ENCODE measurements at regions not wholly inside any gene's neighbourhood (a gene's known extent, or its start where the extent isn't known, plus 50 kb on each side); places are given as distances from the start of the nearest gene placed in this dataset.

DNA sequence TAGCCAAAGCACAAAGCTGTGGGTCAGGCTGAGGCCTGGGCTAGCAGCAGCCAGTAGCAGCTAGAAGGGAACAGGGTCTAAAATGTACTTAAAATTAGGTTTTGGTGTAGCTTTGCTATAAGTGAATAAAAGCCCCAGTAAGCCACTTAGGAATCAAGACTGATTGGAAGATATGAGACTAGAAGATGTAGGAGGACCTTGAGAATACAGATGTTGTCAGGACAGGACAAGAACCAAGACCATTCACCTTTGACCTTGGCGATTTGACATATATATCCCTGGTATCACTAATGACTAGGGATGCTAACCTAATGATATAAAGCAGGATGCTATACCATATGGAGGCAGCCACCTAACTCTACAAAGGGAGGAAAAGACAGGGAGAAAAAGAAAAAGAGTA is 238.1 kb downstream of the FBXO8 start:
- in situ Hi-C loops (cut with MboI), result no loop called here
- 70 to 78% methylated on average over 1 of the region's 1 CpG for WGBS, 2 experiments (ENCODE audit: low coverage in 1 of 2, low lambda C conversion rate in 2 of 2, missing lambda C conversion rate in 2 of 2)
- Histone ChIP-seq H3K4me1 (ENCODE audit: insufficient read depth) (no peaks in the 10 kb centered on the region), H2AFZ (no peak overlapping the region), H4K20me1 (ENCODE audit: insufficient read depth) (no peaks in the 10 kb centered on the region), H3F3A (ENCODE audit: insufficient read depth) (no peaks in the 10 kb centered on the region), H3K4me2 (ENCODE audit: unreplicated experiment) (no peak overlapping the region), H3K9ac (no peak overlapping the region), H3K36me3 (ENCODE audit: low read depth) (no peaks in the 10 kb centered on the region), H3K79me2 (ENCODE audit: insufficient read depth) (no peaks in the 10 kb centered on the region), H3K27me3 (replicated peaks; ENCODE audit: insufficient read depth) (no peaks in the 10 kb centered on the region), H3K4me3 (no peak overlapping the region), H3K9me2 (ENCODE audit: insufficient read depth) (peaks cover 3% of the 10 kb centered on the region; the same call in 1 of the 2 replicates), H3K27ac (no peak overlapping the region), H3K9me3 (ENCODE audit: low read depth) (no peaks in the 10 kb centered on the region)
- no peak for DNase-seq
- TF ChIP-seq EZH2 (IDR thresholded peaks at IDR 0.05; ENCODE audit: insufficient read depth, poor library complexity, severe bottlenecking) (no peak), EZH2phosphoT487 (IDR thresholded peaks at IDR 0.05; ENCODE audit: insufficient read depth, low read depth) (no peak)

DNA sequence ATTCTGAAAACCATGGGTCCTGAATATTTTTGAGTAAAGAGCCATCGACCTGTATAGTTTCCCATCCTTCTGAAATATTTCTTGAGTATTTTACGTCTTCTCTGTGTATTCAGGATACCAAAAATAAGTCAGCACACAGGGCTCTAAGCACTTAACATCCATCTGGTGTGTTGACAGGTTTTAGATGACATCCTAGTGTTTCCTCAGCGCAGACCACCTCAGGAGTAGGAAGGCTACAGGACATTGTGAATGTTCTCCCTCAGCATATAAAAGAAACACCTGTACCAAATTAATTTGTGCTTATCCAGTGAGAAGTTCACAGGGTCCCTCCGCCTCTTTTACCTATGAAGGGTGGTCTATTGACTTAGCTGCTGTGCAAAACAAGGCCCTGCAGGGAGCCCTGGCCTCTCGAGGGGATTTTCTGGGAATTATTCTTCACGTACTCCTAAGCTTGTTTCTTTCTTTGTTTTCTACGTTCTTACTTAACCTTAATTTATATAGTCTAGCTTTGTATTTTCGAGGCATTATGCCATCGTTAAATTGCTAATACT is 241.8 kb downstream of the FBXO8 start:
- Histone ChIP-seq H3F3A (ENCODE audit: insufficient read depth) (no peaks in the 10 kb centered on the region), H3K79me2 (ENCODE audit: insufficient read depth) (no peaks in the 10 kb centered on the region), H3K9ac (no peak overlapping the region), H3K27ac (no peak overlapping the region), H2AFZ (no peak overlapping the region), H3K4me3 (no peak overlapping the region), H3K4me1 (ENCODE audit: insufficient read depth) (peaks cover 12% of the 10 kb centered on the region; the same call in 1 of the 2 replicates), H3K4me2 (ENCODE audit: unreplicated experiment) (no peak overlapping the region), H3K27me3 (replicated peaks; ENCODE audit: insufficient read depth) (no peaks in the 10 kb centered on the region), H3K9me3 (ENCODE audit: low read depth) (no peaks in the 10 kb centered on the region), H3K9me2 (ENCODE audit: insufficient read depth) (peaks cover 3% of the 10 kb centered on the region; the same call in 1 of the 2 replicates), H3K36me3 (ENCODE audit: low read depth) (no peaks in the 10 kb centered on the region), H4K20me1 (ENCODE audit: insufficient read depth) (no peaks in the 10 kb centered on the region)
- no peak for TF ChIP-seq EZH2phosphoT487 (IDR thresholded peaks at IDR 0.05; ENCODE audit: insufficient read depth, low read depth)
- TF ChIP-seq EZH2 (IDR thresholded peaks at IDR 0.05; ENCODE audit: insufficient read depth, poor library complexity, severe bottlenecking), result no peak
- in situ Hi-C loops (cut with MboI), result no loop called here
- 57 to 58% methylated on average over 9 of the region's 9 CpGs for WGBS, 2 experiments (ENCODE audit: low coverage in 1 of 2, low lambda C conversion rate in 2 of 2, missing lambda C conversion rate in 2 of 2)
- DNase-seq, result no peak

DNA sequence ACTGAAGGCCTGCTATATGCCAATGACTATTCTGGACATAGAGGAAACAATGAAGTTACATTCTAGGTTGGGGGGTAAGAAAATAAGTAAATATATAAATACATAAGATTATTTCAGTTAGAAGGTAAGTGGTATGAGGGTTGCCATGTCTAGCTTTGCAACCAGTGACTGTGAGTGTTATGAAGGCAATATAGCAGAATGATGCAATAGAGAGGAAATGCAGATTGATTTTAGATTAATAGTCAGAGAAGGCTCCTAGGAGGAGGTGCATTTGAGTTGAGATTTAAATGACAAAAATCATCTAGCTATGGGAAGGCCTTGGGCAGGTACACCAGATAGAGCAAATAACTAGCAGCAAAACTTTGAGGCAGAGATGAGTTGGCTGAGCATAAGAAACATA is 243.2 kb downstream of the FBXO8 start:
- no peaks in the 10 kb centered on the region for H3K36me3 ChIP-seq (ENCODE audit: low read depth)
- no peak overlapping the region for H3K9ac ChIP-seq
- H3K4me3 ChIP-seq, result no peak overlapping the region
- DNase-seq, result no peak
- H3K79me2 ChIP-seq (ENCODE audit: insufficient read depth), result no peaks in the 10 kb centered on the region
- H3K27me3 ChIP-seq (replicated peaks; ENCODE audit: insufficient read depth), result no peaks in the 10 kb centered on the region
- in situ Hi-C loops (cut with MboI), result no loop called here
- H3K27ac ChIP-seq, result no peak overlapping the region
- H2AFZ ChIP-seq, result no peak overlapping the region
- no peaks in the 10 kb centered on the region for H3F3A ChIP-seq (ENCODE audit: insufficient read depth)
- H3K4me1 ChIP-seq (ENCODE audit: insufficient read depth), result peaks cover 12% of the 10 kb centered on the region
- H4K20me1 ChIP-seq (ENCODE audit: insufficient read depth), result no peaks in the 10 kb centered on the region
- no peak overlapping the region for H3K4me2 ChIP-seq (ENCODE audit: unreplicated experiment)
- H3K9me2 ChIP-seq (ENCODE audit: insufficient read depth), result peaks cover 3% of the 10 kb centered on the region; the same call in 1 of the 2 replicates
- TF ChIP-seq EZH2phosphoT487 (IDR thresholded peaks at IDR 0.05; ENCODE audit: insufficient read depth, low read depth), result no peak
- TF ChIP-seq EZH2 (IDR thresholded peaks at IDR 0.05; ENCODE audit: insufficient read depth, poor library complexity, severe bottlenecking), result no peak
- no peaks in the 10 kb centered on the region for H3K9me3 ChIP-seq (ENCODE audit: low read depth)

DNA sequence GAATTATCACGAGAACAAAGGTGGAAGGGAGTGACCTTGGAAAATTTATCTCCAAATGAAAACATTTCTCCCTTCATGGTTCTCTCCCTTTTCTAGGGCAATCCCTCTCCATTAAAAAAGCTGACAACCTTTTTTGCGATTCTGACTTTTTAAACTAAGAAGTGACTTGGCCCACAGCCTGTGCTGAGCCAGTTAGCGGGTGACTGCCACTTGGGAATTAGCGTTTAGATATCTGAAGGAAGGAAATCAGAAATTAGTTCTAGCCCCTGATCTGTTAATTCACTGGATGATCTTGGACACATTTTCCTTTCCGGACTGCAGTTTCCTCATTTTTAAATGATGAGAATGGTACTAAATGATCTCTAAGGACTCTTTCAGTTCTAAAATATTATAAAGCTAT is 245.0 kb downstream of the FBXO8 start:
- Histone ChIP-seq H3K36me3 (ENCODE audit: low read depth) (no peaks in the 10 kb centered on the region), H3K9ac (no peak overlapping the region), H3K9me2 (ENCODE audit: insufficient read depth) (peaks cover 3% of the 10 kb centered on the region; the same call in 1 of the 2 replicates), H3K27ac (no peak overlapping the region), H3K4me1 (ENCODE audit: insufficient read depth) (peaks cover 12% of the 10 kb centered on the region), H4K20me1 (ENCODE audit: insufficient read depth) (no peaks in the 10 kb centered on the region), H2AFZ (peak overlapping the region; percentile 49; the same call in 1 of the 2 replicates), H3K27me3 (replicated peaks; ENCODE audit: insufficient read depth) (no peaks in the 10 kb centered on the region), H3K4me2 (ENCODE audit: unreplicated experiment) (no peak overlapping the region), H3K4me3 (no peak overlapping the region), H3K79me2 (ENCODE audit: insufficient read depth) (no peaks in the 10 kb centered on the region), H3K9me3 (ENCODE audit: low read depth) (no peaks in the 10 kb centered on the region), H3F3A (ENCODE audit: insufficient read depth) (no peaks in the 10 kb centered on the region)
- TF ChIP-seq EZH2 (IDR thresholded peaks at IDR 0.05; ENCODE audit: insufficient read depth, poor library complexity, severe bottlenecking), result no peak
- TF ChIP-seq EZH2phosphoT487 (IDR thresholded peaks at IDR 0.05; ENCODE audit: insufficient read depth, low read depth), result no peak
- in situ Hi-C loops (cut with MboI), result no loop called here
- 32 to 39% methylated on average over 5 of the region's 5 CpGs for WGBS, 2 experiments (ENCODE audit: low coverage in 1 of 2, low lambda C conversion rate in 2 of 2, missing lambda C conversion rate in 2 of 2)
- DNase-seq, result peak; percentile 2

DNA sequence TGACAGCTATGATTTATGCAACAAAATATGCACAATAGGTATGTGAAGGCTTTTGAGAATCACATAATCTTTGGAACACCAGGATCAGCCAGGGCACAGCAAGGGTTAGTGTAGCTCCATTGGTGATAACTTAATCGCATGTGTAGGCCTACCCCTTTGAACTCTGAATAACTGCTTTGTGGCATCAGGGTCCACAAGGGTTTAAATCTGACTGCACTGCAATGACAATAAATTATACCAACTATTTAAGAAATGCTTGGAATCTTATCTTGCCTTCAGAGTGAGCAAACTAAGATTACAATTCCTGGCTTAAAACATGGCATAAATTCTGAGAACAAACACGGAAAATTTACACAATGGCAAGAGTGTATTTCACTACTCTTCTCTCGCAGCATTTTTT is 245.8 kb downstream of the FBXO8 start:
- Histone ChIP-seq H3K27me3 (replicated peaks; ENCODE audit: insufficient read depth) (no peaks in the 10 kb centered on the region), H3K9me2 (ENCODE audit: insufficient read depth) (peaks cover 3% of the 10 kb centered on the region; the same call in 1 of the 2 replicates), H3K27ac (no peak overlapping the region), H3K79me2 (ENCODE audit: insufficient read depth) (no peaks in the 10 kb centered on the region), H3F3A (ENCODE audit: insufficient read depth) (no peaks in the 10 kb centered on the region), H3K36me3 (ENCODE audit: low read depth) (no peaks in the 10 kb centered on the region), H3K4me1 (ENCODE audit: insufficient read depth) (peaks cover 12% of the 10 kb centered on the region), H2AFZ (peak overlapping the region; percentile 34), H3K9ac (no peak overlapping the region), H3K9me3 (ENCODE audit: low read depth) (no peaks in the 10 kb centered on the region), H4K20me1 (ENCODE audit: insufficient read depth) (no peaks in the 10 kb centered on the region), H3K4me2 (ENCODE audit: unreplicated experiment) (no peak overlapping the region), H3K4me3 (no peak overlapping the region)
- no peak for DNase-seq
- TF ChIP-seq EZH2phosphoT487 (IDR thresholded peaks at IDR 0.05; ENCODE audit: insufficient read depth, low read depth), result no peak
- TF ChIP-seq EZH2 (IDR thresholded peaks at IDR 0.05; ENCODE audit: insufficient read depth, poor library complexity, severe bottlenecking), result no peak
- in situ Hi-C loops (cut with MboI), result no loop called here
- 33 to 47% methylated on average over 3 of the region's 3 CpGs for WGBS, 2 experiments (ENCODE audit: low coverage in 1 of 2, low lambda C conversion rate in 2 of 2, missing lambda C conversion rate in 2 of 2)

Data from GM23248 (cell line).